Colon (tissue), 2 donors: ENCODE measurements at regions not wholly inside any gene's neighbourhood (a gene's known extent, or its start where the extent isn't known, plus 50 kb on each side); places are given as distances from the start of the nearest gene placed in this dataset.

Source experiments
- FAIRE-seq: peaks from 2 replicates; lab custom pipeline; 2012; peaks lifted over from hg19 to GRCh38; lab: Jason Lieb, UNC
- donor health status: control.
- donor health status: control.

DNA sequence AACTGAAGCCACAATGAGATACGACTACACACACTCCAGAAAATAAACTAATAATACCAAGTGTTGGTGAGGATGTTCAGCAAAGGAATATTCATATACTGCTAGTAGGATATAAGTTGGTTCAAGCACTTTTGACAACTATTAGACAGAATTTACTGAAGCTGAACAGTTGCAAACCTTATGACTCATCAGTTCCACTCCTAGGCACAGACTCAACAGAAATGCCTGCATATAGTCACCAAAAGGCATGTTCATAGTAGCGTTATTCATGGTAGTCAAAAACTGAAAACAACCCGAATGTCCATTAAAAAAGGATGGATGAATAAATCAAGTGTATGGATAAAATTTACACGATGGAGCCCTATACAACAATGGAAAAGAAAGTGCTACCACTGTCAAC, 232.0 kb downstream of the ANAPC1 start:
- no peak for FAIRE-seq

DNA sequence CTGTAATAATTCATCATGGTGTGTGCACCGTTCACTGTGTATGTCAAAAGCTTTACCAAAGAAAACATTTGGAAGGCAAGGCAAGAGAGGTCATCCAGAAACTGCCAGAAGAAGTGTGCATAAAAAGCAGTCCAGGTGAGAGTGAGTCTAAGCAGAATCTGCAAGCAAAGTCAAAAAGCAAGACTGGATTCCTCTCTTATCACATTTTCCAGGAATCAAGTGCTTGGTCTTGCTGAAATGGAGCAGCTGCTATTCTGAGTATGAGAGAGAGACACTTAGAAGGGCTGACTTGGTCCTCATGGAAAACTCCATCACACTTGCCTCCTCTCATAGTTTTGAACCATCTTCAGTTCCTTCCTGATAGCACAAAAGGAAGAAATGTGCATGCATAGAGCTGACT, 231.3 kb downstream of the ANAPC1 start:
- FAIRE-seq: no peak

DNA sequence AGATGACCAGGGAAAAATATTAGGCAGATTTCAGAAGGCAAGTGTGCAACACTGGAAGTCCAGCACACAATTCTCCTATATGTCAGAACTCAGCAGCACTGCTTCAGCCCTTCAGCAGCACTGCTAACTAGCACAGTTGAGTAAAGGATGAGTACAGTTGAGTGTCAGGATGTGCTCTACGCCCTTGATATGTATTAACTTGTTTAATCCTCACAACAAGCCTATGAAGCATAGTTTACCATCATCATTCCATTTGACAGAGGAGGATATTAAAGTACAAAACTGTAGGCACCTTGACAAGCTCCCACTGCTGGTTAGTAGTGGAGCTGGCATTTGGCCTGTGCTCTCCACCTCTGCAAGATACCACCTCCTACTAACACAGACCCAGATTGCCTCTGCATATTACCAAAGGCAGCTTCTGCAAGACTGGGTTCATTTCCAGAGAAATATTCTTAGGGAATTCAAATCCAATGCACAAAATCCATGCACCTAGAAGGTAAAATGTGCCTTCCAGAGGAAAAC, 230.8 kb downstream of the ANAPC1 start:
- no peak for FAIRE-seq

DNA sequence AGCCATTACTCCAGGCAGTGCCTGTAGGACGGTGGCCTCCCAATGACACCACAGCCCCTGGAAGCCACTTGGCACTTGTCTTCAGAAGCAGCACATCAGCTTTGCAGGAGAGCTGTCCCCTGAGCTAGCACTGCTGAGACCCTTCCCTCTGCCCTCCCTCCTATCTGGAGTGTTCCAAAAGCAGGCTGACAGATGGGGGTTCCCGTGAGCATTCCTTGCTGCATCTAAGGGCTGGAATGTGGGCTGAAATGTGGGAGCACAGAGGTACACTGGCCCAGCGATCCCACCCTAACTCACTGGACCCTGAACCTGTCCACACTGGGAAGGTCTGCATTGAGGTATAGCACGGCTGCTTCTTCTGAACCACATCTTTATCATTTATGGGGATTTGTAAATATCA, 230.1 kb downstream of the ANAPC1 start:
- FAIRE-seq: no peak

DNA sequence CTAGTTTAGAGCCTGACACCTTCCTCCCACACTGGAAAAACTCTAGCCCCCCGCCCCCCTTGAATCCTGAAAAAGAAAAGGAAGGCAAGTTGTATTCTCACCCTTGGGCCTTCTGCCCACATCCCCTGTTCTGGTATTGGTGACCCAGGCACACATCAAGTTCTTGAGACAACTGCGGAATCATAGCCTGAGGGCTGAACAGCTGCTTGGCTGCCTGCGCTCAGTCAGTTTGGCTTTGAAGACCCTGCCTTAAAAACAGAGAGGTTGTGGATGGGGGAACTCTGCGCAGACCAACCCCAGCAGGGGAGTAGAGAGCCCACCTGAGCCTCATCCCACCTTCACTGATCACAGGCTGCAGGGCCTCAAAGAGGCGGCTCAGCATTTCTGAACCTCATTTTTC, 229.2 kb downstream of the ANAPC1 start:
- no peak for FAIRE-seq

DNA sequence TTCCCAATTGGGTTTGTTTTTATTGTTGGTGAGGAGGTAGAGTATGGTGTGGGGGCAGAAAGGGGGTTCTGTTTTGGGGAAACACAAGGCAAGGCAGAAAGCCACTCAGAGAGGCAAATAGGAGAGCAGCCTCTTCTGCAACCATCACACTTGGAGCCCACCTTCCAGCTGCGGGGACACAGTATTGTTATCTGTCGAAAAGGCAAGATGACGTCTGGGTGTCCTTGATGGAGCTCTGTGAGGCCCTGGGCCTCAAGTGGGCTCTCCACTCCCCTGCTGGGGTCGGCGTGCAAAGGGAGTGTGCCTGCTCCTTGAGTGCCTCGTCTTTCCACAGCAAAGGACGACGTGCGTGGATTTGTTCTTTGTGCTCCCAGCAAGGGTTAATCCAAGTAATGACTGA, 227.6 kb downstream of the ANAPC1 start:
- FAIRE-seq: no peak

DNA sequence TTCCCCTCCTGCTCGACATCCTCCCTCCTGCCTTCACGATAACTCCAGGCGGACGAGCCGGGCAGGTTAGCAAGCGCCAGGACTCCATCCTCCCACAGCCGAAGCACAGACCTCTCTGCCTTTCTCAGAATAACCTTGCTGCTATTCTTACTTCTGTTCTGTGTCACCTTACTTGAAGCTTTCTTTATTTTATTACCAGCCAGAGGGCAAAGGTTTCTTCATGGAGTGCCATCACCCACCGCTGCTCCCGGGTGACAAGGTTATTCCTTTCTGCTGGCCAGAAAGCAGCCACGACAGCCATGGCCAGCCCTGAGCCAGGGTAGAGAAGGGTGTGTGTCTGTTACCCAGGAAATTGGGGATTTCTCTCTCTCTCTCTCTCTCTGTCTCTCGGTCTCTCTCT, 227.1 kb downstream of the ANAPC1 start:
- no peak for FAIRE-seq

DNA sequence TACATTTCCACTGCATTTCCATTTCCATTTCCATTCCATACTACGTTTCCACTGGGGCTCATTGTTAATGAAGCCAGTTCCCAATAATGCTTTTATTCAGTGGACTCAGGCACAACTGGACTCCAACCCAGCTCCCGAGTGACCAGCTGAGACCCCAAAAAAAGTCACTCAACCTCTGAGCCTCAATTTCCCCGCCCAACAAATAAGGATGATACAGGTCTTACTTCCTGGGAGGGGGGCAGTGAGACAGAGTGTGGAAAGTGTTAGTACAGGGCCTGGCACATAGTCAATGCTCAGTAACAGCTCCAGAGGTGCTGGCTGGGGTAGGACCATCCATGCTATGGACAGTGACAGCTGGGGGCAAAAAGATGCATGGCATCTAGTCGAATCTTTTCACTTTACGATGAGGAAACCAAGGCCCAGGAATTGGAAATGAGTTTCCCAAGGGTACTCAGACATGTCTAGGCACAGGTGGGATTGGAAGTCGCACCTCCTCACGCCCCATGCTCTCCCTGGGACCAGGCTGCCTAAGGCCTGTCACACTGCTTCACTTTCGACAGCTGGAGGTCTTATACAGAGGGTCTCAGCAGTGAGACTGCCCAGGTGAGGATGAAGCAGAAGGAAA, 226.5 kb downstream of the ANAPC1 start:
- no peak for FAIRE-seq

DNA sequence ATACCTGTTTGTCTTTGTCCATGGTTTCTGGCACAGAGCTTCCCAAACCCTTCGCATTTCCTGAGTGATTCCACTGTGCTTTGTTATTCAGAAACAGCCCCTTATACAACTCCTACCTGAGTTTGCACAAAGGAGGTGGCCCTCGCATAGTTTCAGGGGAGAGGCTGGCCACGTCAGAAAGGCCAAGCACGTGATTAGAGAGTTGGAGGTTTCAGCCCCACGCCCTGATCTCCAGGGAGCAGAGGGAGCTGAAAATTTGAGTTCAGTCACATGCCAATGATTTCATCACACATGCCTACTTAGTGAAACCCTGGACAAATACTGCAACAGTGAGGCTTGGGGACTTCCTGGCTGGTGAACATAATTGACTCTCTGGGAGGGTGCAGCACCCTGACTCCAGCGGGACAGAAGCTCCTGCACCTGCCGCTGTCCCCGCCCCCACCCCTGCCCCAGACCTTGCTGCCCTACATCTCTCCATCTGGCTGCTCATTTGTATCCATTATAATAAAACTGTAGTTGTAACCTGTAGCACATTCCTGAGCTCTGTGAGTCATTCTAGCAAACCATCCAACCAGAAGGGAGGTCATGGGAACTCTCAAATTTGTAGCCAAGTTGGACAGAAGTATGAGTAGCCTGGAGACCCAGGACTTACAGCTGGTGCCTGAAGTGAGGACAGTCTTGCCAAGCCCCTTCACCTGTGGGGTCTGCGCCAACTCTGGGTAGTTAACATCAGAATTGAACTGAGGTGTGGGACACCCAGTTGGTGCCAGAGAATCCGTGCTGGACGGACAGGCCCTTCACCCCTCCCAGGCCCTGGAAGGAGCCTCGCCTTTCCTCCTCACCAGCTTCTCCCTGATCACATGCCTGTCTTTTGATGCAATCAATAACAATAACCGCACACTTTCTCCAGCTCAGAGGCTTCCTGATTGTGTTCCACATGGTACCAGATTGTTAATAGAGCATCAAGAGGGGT, 224.3 kb downstream of the ANAPC1 start:
- no peak for FAIRE-seq

DNA sequence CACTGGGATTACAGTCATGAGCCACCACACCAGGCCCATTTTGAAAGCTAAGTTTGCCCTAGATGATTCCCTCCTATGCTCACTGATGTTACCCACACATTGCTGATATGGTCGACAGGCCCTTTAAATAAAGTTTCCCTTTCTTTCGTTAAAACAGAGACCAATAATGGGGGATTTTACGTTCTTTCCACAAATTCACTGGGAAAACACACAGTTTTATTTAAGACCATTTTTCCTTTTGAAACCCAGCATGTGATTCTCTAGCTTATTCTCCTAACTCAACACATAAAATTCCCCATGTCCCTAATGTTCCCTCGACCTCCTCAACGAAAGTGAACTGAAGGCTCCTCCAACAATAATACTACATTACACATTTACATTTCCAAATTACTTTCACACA, 223.2 kb downstream of the ANAPC1 start:
- FAIRE-seq: no peak

DNA sequence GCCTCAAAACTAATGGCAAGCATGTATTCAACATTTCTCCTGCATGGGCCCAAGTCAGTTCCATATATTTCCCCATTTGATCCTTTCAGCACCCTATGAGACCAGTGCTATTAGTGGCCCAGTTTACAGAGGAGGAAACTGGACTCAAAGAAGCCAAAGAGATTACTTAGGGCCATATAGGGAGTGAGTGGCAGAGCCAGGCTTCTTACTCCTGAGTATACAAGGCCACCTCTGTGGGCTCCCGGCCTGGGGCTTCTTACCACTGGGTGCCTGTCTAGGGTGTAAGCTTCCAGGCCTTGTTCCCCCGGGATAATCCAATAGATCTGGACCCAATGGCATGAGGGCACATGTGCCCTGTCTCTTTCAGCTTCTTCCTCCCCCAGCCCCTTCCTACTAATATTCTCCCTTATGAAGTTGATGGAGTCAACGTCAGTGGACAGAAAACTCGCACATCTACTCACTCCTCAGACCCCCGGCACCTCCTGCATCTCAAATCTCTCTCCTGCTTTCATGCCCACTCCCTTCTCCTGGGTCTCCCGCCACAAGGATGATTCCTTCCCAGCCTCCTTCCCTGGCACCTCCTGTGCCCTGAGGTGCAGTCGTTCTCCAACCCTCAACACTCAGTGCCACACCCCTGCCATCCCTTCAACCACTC, 222.6 kb downstream of the ANAPC1 start:
- FAIRE-seq: no peak

DNA sequence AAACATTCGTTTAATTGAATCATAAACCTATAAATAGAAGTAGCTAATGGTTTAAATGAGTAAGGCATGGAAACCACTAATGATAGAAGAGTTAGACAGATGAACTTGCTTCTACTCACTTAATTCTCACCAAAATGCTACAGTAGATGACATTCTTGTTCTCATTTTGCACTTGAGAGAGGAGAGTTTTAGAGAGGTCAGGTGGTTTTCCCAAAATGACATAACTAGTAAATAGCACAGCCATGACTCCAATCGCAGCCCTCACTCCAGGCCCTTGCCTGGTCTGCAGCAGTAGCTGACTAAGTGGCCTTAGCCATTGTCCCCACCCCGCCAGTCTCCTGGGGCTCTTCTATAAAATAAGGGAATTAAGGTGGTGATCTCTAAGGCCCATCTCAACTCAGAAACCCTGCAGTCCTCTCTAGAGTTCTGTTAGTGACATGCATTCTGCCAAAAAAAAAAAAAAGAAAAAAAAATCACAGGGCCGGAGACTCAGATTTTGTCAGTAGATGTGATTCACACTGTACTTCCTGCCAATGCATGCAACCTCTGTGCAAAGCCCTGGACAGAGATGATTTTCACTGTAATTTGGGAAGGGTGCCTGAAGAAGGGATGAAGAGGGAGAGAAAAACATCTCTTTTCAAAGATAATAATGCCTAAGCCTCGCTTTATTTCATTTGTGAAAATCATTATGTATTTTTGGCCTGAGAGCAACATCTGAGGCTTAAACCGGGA, 221.8 kb downstream of the ANAPC1 start:
- FAIRE-seq: no peak

DNA sequence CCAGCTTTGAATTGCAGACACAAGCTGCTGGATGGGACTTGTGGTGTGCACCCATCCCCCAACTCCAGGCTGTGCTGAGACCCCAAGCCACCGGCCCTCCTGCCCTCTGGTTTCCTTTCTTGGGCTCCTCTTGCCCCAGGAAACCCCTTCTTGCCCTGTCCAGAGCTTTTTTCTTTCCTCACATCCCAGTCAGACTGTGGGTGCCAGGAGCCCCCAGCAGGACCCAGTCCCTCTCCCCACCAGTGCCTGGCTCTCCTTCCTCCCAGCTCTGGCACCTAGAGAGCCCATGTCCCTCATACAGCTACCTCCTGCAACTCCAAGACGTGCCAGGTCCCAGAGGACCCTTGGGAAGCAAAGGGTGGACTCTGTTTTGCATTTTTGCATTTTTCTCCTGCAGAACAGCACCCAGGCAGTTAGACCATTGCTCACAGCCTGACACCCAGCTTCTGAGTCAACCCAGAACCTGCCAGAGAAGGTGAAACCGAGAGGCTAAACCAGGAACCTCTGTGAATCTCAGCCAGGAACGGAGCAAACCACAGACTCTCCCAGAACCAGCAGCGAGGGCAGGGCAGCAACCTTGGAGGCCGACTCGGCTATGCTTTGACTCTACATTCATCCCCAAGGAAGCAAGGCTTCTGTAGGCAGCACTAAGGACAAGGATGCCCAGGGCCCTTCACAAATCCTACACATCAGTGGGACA, 221.1 kb downstream of the ANAPC1 start:
- no peak for FAIRE-seq

DNA sequence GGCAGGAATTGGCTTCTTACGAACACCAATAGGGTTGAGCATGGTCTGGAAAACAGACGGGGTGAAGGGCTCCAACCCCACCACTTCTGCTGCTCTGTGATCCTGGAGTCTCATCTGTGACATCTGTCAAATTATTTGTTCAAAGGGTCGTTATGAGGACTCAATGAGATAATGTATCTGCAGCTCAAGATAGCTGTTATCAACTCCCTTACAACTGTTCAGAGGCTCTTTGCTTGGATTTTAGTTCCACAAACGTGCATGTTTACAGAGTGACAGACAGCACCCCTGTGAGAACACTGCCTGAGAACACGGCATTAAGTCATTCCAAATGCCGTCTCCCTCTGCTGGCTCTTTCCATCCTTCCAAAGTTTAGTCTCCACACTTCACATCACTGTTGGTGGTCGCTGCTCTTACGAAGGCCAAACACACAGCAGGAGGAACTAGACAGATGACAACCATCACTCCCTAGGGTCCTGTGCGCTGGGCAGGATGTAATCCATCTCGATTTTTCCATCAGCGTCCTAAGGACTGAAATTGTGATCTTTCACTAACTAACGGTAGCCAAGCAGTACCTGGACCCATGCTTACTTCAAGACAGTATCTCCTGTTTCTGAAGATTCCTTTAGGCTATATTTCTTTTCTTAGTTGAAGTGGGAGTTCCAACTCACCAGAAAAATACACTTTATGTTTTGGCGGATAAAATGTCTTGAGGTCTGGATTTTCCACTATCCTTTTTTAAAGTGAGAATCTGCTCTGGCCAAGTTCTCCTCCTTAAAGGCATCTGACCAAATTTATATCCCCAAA, 220.3 kb downstream of the ANAPC1 start:
- no peak for FAIRE-seq

DNA sequence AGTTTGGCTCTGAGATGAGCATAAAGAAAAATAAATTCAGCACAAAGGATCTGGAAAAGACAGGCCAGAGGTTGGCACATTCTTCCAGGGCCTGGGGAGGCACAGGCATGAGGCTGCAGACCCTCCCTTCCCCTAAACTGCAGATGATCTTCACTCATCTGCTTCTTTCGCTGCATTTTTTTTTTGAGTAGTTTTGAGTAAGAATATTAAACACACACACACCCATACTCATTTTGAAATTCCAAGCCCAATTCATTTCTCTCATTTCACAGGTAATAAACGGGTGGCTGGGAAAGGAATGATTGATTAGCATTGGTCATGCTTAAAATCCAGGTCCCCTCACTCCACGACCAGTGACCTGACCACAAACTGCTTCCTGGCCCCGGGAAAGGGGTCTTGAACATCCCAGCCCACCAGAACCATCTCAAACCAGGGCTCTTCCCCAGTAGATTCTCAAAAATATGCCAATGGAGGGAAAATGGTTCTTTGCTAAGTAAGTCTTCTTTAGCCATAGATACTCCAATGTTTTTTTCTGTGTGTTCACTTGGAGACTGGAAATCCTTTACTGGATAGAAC, 219.6 kb downstream of the ANAPC1 start:
- FAIRE-seq: no peak

DNA sequence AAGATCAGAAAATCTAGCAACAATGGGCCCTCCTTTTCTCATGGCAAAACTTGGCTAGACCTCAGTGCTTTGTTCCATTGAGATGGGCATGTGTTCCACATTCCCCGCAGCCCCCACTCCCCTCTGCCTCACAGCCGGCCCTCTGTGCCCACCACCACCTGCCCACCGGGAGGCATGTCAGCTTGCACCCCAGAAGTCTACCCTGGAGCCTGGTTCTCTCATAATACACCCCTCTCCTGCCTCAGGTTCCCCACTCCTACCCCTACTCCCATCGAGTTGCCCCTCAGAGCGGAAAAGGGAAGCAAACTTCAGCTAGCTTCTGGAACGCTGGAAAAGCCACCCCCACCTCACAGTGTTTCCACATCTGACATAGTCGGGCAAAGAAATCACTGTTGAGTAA, 219.0 kb downstream of the ANAPC1 start:
- no peak for FAIRE-seq

DNA sequence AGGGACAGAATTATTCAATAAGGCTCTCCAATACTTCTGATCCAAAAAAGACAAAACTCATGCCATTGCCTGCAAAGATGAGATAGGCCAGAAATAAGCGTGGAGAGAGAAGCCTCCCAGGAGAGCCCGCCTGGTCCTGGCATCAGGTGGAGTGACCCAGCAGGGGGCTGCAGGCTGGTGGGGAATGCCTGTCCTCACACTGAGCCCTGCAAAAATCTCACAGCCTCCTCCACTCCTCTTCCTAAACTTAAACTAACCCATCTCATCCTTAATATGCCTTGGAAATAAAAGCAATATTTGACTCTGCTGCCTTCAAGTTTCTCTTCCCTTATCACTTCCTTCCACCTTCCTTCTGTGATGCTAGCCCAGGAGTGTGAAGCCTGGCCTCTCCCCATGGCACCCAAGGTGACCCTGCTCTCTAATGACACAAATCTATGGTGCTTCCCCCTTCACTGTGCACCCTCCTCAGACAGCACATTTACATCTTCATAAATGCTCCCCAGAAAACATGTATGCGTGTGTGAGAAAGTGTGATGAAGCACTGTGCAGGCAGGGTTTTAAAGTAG, 218.4 kb downstream of the ANAPC1 start:
- no peak for FAIRE-seq

DNA sequence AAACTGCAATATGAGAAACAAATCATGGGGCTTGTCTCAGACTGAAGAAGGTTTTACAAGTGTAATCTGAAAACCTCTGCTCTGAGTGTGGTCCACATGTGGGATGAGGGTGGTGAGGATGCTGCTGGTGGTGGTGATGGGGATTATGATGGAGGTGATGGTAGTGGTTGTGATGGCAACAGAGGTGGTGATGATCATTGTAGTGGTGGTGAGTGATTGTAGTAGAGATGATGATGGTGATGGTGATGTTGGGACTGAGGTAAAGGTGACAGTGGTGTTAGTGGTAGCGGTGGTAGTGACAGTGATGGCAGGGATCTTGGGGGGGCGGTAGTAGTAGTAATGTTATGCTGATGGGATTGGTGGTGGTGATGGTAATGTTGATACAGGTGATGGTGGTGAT, 217.8 kb downstream of the ANAPC1 start:
- FAIRE-seq: no peak

DNA sequence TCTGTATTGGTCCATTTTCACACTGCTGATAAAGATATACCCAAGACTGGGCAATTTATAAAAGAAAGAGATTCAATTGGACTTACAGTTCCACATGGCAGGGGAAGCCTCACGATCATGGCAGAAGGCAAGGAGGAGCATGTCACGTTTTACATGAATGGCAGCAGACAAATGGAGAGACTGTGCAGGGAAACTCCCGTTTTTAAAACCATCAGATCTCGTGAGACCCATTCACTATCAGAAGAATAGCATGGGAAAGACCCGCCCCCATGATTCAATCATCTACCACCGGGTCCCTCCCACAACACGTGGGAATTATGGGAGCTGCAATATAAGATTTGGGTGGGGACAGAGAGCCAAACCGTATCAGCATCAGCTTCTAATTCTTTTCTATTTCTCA, 217.0 kb downstream of the ANAPC1 start:
- FAIRE-seq: no peak
